IMR-90 (cell line): ENCODE measurements at regions not wholly inside any gene's neighbourhood (a gene's known extent, or its start where the extent isn't known, plus 50 kb on each side); places are given as distances from the start of the nearest gene placed in this dataset.

ENCODE experiments used
- MXI1 ChIP-seq: IDR thresholded peaks from 2 replicates; pipeline ENCODE4 v1.6.1; 2012; ENCODE audit warnings: low read depth, mild to moderate bottlenecking, low read length, moderate library complexity, borderline replicate concordance
- RAD21 ChIP-seq: IDR thresholded peaks from 2 replicates; pipeline ENCODE4 v1.6.1; 2012; ENCODE audit warnings: low read length, improper control_type of control experiment
- RFX5 ChIP-seq: IDR thresholded peaks from 2 replicates; pipeline ENCODE4 v1.8.0; 2012; ENCODE audit warnings: low read depth, mild to moderate bottlenecking, low read length, moderate library complexity
- TF ChIP-seq, protein P1 (sequence below): conservative IDR thresholded peaks from 2 replicates; pipeline ENCODE4 v1.5.1; 2012; ENCODE audit warnings: mild to moderate bottlenecking, low read depth, low read length, improper control_type of control experiment

GRCh38 chr9:87831159-87831558 lies 51.5 kb upstream of the SPATA31E1 start:
- TF ChIP-seq, protein P1, sequence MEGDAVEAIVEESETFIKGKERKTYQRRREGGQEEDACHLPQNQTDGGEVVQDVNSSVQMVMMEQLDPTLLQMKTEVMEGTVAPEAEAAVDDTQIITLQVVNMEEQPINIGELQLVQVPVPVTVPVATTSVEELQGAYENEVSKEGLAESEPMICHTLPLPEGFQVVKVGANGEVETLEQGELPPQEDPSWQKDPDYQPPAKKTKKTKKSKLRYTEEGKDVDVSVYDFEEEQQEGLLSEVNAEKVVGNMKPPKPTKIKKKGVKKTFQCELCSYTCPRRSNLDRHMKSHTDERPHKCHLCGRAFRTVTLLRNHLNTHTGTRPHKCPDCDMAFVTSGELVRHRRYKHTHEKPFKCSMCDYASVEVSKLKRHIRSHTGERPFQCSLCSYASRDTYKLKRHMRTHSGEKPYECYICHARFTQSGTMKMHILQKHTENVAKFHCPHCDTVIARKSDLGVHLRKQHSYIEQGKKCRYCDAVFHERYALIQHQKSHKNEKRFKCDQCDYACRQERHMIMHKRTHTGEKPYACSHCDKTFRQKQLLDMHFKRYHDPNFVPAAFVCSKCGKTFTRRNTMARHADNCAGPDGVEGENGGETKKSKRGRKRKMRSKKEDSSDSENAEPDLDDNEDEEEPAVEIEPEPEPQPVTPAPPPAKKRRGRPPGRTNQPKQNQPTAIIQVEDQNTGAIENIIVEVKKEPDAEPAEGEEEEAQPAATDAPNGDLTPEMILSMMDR: no peak
- TF ChIP-seq RFX5: no peak
- TF ChIP-seq RAD21: no peak
- TF ChIP-seq MXI1: no peak
